ENCODE measurements at regions not wholly inside any gene's neighbourhood (a gene's known extent, or its start where the extent isn't known, plus 50 kb on each side); places are given as distances from the start of the nearest gene placed in this dataset.

GRCh38 chr1:222910699-222911098 is 95.9 kb downstream of the DISP1 start:
- in situ Hi-C loops (cut with MboI): no loop called here
- no peak for FAIRE-seq
- Histone ChIP-seq H3K4me1 (replicated peaks in 1 of 2; ENCODE audit: control insufficient read depth in 2 of 2, insufficient read depth in 2 of 2, low read length in 2 of 2) (no peaks in the 10 kb centered on the region; a peak in 1 of 5 replicates), H3K9me3 (replicated peaks; ENCODE audit: control insufficient read depth, insufficient read depth, low read depth, low read length) (no peaks in the 10 kb centered on the region), H4K20me1 (replicated peaks; ENCODE audit: control insufficient read depth, insufficient read depth, low read length) (no peaks in the 10 kb centered on the region; the same call in 1 of the 2 replicates), H3K27me3 (ENCODE audit: control insufficient read depth in 2 of 2, insufficient read depth in 2 of 2, low read length in 2 of 2) (no peaks in the 10 kb centered on the region), H3K4me3 (no peak overlapping the region), H3K4me2 (ENCODE audit: insufficient read depth, low read length) (no peak overlapping the region), H2AFZ (ENCODE audit: low read depth, low read length) (no peak overlapping the region), H3K79me2 (ENCODE audit: control insufficient read depth, insufficient read depth, low read length) (no peaks in the 10 kb centered on the region), H3K27ac (ENCODE audit: extremely low read depth, low read depth, low read length) (no peak overlapping the region), H3K9ac (ENCODE audit: insufficient read depth in 1 of 2, low read depth in 2 of 2, low read length in 2 of 2) (no peak overlapping the region), H3K36me3 (ENCODE audit: control insufficient read depth, insufficient read depth, low read length) (no peaks in the 10 kb centered on the region), H3K9me1 (ENCODE audit: control insufficient read depth, insufficient read depth, low read length) (no peaks in the 10 kb centered on the region)
- ChIA-PET POLR2A (interaction anchor here (0.9 kb wide), 1 partner anchor 13 kb away, joined by 3 read pairs; no protein-coding TSS in a partner anchor), CTCF (ENCODE audit: low intra/inter-chr PET ratio) (no interaction called here)
- no peak for DNase-seq (ENCODE audit: extremely low read depth in 1 of 4, low spot score in 3 of 4)
- intact Hi-C loops (cut with micrococcal nuclease): no loop called here
- ATAC-seq: no peak
- no TSS peak for BruUV-seq (replicated peaks)
- TF ChIP-seq ZNF696 (CRISPR knock-in tag; conservative IDR thresholded peaks at IDR 0.05) (no peak), SPI1 (IDR thresholded peaks at IDR 0.05; ENCODE audit: borderline replicate concordance, low read depth, low read length) (no peak), JUND (IDR thresholded peaks at IDR 0.05; ENCODE audit: borderline replicate concordance, low read depth, low read length) (no peak), JUND (tag; IDR thresholded peaks at IDR 0.05; ENCODE audit: borderline replicate concordance, low read depth, low read length) (no peak), XRCC5 (IDR thresholded peaks at IDR 0.05; ENCODE audit: low read depth, low read length) (no peak), HNRNPH1 (optimal IDR thresholded peaks at IDR 0.05; ENCODE audit: low read depth, low read length) (no peak), PHF8 (IDR thresholded peaks at IDR 0.05; ENCODE audit: borderline replicate concordance, low read length) (no peak), FOXA3 (CRISPR knock-in tag; conservative IDR thresholded peaks at IDR 0.05 in 1 of 2, IDR thresholded peaks at IDR 0.05 in 1 of 2) (no peak), CHD7 (IDR thresholded peaks at IDR 0.05; ENCODE audit: low read depth, low read length) (no peak), SOX6 (IDR thresholded peaks at IDR 0.05) (no peak), U2AF1 (optimal IDR thresholded peaks at IDR 0.05; ENCODE audit: low read depth, low read length) (no peak), TCFL5 (CRISPR knock-in tag; conservative IDR thresholded peaks at IDR 0.05) (no peak), HDGF (IDR thresholded peaks at IDR 0.05) (no peak), BRD4 (IDR thresholded peaks at IDR 0.05) (no peak), RFX1 (IDR thresholded peaks at IDR 0.05) (no peak)
